Liver (tissue), 8 donors: ENCODE measurements at regions not wholly inside any gene's neighbourhood (a gene's known extent, or its start where the extent isn't known, plus 50 kb on each side); places are given as distances from the start of the nearest gene placed in this dataset.

Experiments
- DNase-seq: peaks from one replicate; pipeline ENCODE4 v3.0.0-alpha.2; 2017; ENCODE audit warnings: low spot score
- H3K27ac ChIP-seq, 2 donors: one replicate each; pipeline ENCODE4 v1.7.0; 2013; ENCODE audit warnings: inconsistent platforms in 2 of 2, low read length in 2 of 2, control low read depth in 1 of 2, low read depth in 1 of 2, mild to moderate bottlenecking in 1 of 2
- H3K27me3 ChIP-seq, 4 donors: one replicate each; pipeline versions ENCODE4 v1.6.1 to v1.7.0; 2013; ENCODE audit warnings: low read length in 3 of 4, inconsistent platforms in 1 of 4, mild to moderate bottlenecking in 1 of 4, moderate library complexity in 1 of 4; ENCODE audit not compliant: control insufficient read depth in 4 of 4, insufficient read depth in 4 of 4
- H3K36me3 ChIP-seq, 4 donors: one replicate each; pipeline versions ENCODE4 v1.6.1 to v1.7.0; 2013; ENCODE audit warnings: low read length in 3 of 4, mild to moderate bottlenecking in 3 of 4, low read depth in 1 of 4, moderate library complexity in 1 of 4; ENCODE audit not compliant: control insufficient read depth in 4 of 4, insufficient read depth in 3 of 4
- H3K4me1 ChIP-seq, 4 donors: one replicate each; pipeline versions ENCODE4 v1.6.1 to v1.7.0; 2013; ENCODE audit warnings: low read length in 3 of 4, mild to moderate bottlenecking in 3 of 4, moderate library complexity in 1 of 4; ENCODE audit not compliant: control insufficient read depth in 4 of 4, insufficient read depth in 4 of 4
- H3K4me3 ChIP-seq, 3 donors: one replicate each; pipeline versions ENCODE4 v1.6.1 to v1.7.0; 2013; ENCODE audit warnings: low read length in 3 of 3, control low read depth in 1 of 3, low read depth in 1 of 3, mild to moderate bottlenecking in 1 of 3
- H3K9ac ChIP-seq, 2 donors: one replicate each; pipeline ENCODE4 v1.7.0; 2013; ENCODE audit warnings: low read length in 2 of 2, mild to moderate bottlenecking in 2 of 2, moderate library complexity in 2 of 2, control low read depth in 1 of 2, low read depth in 1 of 2
- H3K9me3 ChIP-seq, 4 donors: one replicate each; pipeline versions ENCODE4 v1.6.1 to v1.7.0; 2013; ENCODE audit warnings: low read length in 3 of 4; ENCODE audit not compliant: control insufficient read depth in 4 of 4
- ATF3 ChIP-seq: IDR thresholded peaks from 2 replicates; pipeline ENCODE4 v1.6.1; 2016; ENCODE audit warnings: antibody characterized with exemption
- CTCF ChIP-seq: fragments of 150-350 bp; IDR thresholded peaks from 2 replicates; pipeline ENCODE4 v1.5.1; 2017; ENCODE audit warnings: improper control_type of control experiment, low read depth, low read length; ENCODE audit not compliant: missing input control
- EGR1 ChIP-seq, 2 donors: IDR thresholded peaks; 2 replicates each; pipeline ENCODE4 v1.6.1; 2016 to 2018; ENCODE audit warnings: antibody characterized with exemption in 2 of 2, low read depth in 2 of 2
- FOXA1 ChIP-seq: IDR thresholded peaks from 2 replicates; pipeline ENCODE4 v1.6.1; 2016; ENCODE audit warnings: antibody characterized with exemption
- FOXA2 ChIP-seq: IDR thresholded peaks from 2 replicates; pipeline ENCODE4 v1.6.1; 2016; ENCODE audit warnings: antibody characterized with exemption
- GABPA ChIP-seq, 2 donors: IDR thresholded peaks in 1 of 2; conservative IDR thresholded peaks in 1 of 2; 2 replicates each; pipeline ENCODE4 v1.6.1; 2016; ENCODE audit warnings: antibody characterized with exemption in 2 of 2, mild to moderate bottlenecking in 1 of 2, moderate library complexity in 1 of 2
- HNF4A ChIP-seq, 2 donors: conservative IDR thresholded peaks; 2 replicates each; pipeline ENCODE4 v1.6.1; 2016; ENCODE audit warnings: antibody characterized with exemption in 2 of 2, mild to moderate bottlenecking in 2 of 2
- HNF4G ChIP-seq: IDR thresholded peaks from 2 replicates; pipeline ENCODE4 v1.6.1; 2016; ENCODE audit warnings: antibody characterized with exemption
- JUND ChIP-seq, 2 donors: IDR thresholded peaks; 2 replicates each; pipeline ENCODE4 v1.6.1; 2016; ENCODE audit warnings: antibody characterized with exemption in 2 of 2
- MAX ChIP-seq: IDR thresholded peaks from 2 replicates; pipeline ENCODE4 v1.6.1; 2016; ENCODE audit warnings: antibody characterized with exemption
- NR2F2 ChIP-seq: IDR thresholded peaks from 2 replicates; pipeline ENCODE4 v1.6.1; 2016; ENCODE audit warnings: antibody characterized with exemption
- REST ChIP-seq: IDR thresholded peaks from 2 replicates; pipeline ENCODE4 v1.6.1; 2016; ENCODE audit warnings: antibody characterized with exemption, mild to moderate bottlenecking
- RXRA ChIP-seq, 2 donors: IDR thresholded peaks; 2 replicates each; pipeline ENCODE4 v1.6.1; 2017 to 2018; ENCODE audit warnings: antibody characterized with exemption in 2 of 2, mild to moderate bottlenecking in 1 of 2
- TAF1 ChIP-seq: conservative IDR thresholded peaks from 2 replicates; pipeline ENCODE4 v1.6.1; 2016; ENCODE audit warnings: antibody characterized with exemption, mild to moderate bottlenecking
- YY1 ChIP-seq: IDR thresholded peaks from 2 replicates; pipeline ENCODE4 v1.6.1; 2016; ENCODE audit warnings: antibody characterized with exemption, mild to moderate bottlenecking
- ZBTB33 ChIP-seq: IDR thresholded peaks from 2 replicates; pipeline ENCODE4 v1.6.1; 2016; ENCODE audit warnings: antibody characterized with exemption
- WGBS: extraction: QIAGEN DNeasy Blood & Tissue Kit; methylation state at CpG from one replicate; pipeline ENCODE4 v1.1.7; 2013; 5-methylcytosine and 5-hydroxymethylcytosine counted together
- donor health status: healthy.
- donor health status: healthy.
- donor health status: healthy.
- donor health status: healthy.
- donor health status: healthy.

- TF ChIP-seq HNF4A (conservative IDR thresholded peaks at IDR 0.05) = no peak
- TF ChIP-seq ATF3 = no peak
- TF ChIP-seq EGR1 (IDR thresholded peaks at IDR 0.05; ENCODE audit: low read depth in 2 of 2) = no peak
- TF ChIP-seq JUND (IDR thresholded peaks at IDR 0.05) = no peak
- no peak for TF ChIP-seq MAX
- TF ChIP-seq FOXA2 = no peak
- TF ChIP-seq RXRA (IDR thresholded peaks at IDR 0.05) = no peak
- no peak for TF ChIP-seq FOXA1
Measured at GRCh38 chr5:2008851-2009629, 126.3 kb upstream of the IRX4 start (continued).

GRCh38 chr5:2007878-2008501, 125.3 kb upstream of the IRX4 start:
- no peak for TF ChIP-seq FOXA2
- TF ChIP-seq ZBTB33 = no peak
- no peak for TF ChIP-seq HNF4A (conservative IDR thresholded peaks at IDR 0.05)
- TF ChIP-seq CTCF = no peak
- no peak for TF ChIP-seq TAF1
- TF ChIP-seq NR2F2 = no peak
- no peak for TF ChIP-seq HNF4G
- no peak for TF ChIP-seq RXRA (IDR thresholded peaks at IDR 0.05)
- TF ChIP-seq FOXA1 = no peak
- TF ChIP-seq MAX = no peak
- no peak for TF ChIP-seq YY1
- TF ChIP-seq GABPA (IDR thresholded peaks at IDR 0.05 in 1 of 2, conservative IDR thresholded peaks at IDR 0.05 in 1 of 2) = no peak
- no peak for TF ChIP-seq JUND (IDR thresholded peaks at IDR 0.05)
- TF ChIP-seq REST = no peak
- no peak for TF ChIP-seq EGR1 (IDR thresholded peaks at IDR 0.05; ENCODE audit: low read depth in 2 of 2)
- H3K9me3 ChIP-seq = no peaks in the 10 kb centered on the region
- H3K27ac ChIP-seq = no peak overlapping the region
- no peak overlapping the region for H3K9ac ChIP-seq
- 51% methylated on average over 35 of the region's 35 CpGs for WGBS
- H3K4me3 ChIP-seq = no peak overlapping the region
- H3K27me3 ChIP-seq = no peaks in the 10 kb centered on the region
- H3K4me1 ChIP-seq = no peaks in the 10 kb centered on the region
- H3K36me3 ChIP-seq = no peaks in the 10 kb centered on the region
- no peak for DNase-seq
